Medulla oblongata (tissue), 1 donor: ENCODE measurements at regions not wholly inside any gene's neighbourhood (a gene's known extent, or its start where the extent isn't known, plus 50 kb on each side); places are given as distances from the start of the nearest gene placed in this dataset.
A peak's percentile ranks its signal among the peaks of the same experiment; 100 is the strongest.
"Not testable (repeated sequence)": the region's sequence is repeated elsewhere in the genome, so short reads cannot be mapped to it uniquely, and the experiment has no call there.

ENCODE experiments used
- DNase-seq: peaks from one replicate; pipeline ENCODE4 v3.0.0-alpha.2; 2015; ENCODE audit errors: extremely low spot score

DNA sequence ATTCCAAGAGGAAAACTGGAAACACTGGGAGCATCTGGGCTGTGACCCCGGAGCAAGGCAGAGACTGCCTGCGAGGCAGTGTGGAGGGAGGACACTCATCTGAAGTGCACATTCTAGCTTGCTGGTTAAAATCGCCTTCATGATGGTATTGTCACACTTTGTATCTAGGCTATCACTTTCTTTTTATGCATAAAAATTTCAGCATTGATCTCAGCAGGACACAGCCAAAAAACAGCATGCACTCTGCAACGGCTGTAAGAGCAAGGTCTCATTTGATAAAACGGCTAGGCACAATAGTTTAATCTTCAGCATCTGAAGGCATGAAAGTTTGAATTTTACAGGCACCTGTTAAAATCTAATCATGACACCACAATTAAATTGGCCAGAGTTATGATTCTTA, 110.8 kb upstream of the IRX1 start:
- no peak for DNase-seq

DNA sequence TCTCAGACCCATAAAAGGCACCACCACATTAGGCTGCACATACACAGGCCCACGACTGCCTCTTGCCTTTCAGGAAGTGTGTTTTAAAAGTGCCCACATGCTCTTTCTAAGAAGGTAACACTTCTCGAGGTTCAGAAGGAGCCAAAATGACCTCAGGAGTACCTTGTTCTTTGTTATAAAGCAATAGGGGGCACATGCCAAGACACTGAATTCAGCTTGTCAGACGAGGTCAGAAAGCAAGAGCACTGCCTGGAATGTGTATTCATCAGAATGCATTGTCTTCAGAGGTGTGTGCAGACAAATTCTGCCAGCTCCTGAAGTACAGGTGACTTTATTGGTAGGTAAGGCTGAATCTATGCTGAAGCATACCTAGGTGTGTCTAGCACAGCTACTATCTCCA, 114.5 kb upstream of the IRX1 start:
- DNase-seq, result no peak

DNA sequence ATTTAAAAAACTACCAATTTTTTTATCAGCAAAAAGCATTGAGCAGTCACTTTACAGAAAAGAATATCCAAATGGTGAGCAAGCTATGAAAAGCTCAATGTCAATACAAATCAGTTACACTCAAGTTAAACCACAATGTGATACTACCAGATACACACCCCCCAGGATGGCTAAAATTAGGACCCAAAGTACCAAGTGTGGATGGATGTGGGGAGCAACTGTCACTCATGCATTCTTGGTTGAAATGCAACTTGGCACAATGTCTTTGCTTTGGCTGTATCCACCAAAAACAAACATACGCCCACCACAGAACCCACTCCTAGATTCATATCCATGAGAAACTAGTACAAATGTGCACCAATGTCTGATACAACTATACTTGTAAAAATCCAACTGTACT, 120.0 kb upstream of the IRX1 start:
- no peak for DNase-seq

DNA sequence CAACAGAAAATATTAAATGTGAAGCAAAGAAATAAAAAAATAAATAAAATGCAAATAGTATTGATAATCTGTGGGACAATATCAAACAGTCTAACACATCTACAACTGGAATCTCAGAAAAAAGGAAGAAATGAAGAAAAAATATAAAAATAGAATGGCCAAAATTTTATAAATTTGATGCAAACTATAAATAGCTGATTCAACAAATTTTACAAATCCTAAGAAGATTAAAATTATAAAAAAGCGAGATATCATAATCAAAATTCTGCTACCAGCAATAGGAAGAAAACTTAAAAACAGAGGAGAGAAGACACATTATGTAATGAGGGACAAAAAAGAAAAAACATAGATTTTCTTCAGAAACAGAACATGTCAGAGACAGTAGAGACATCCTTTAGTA, 129.2 kb upstream of the IRX1 start:
- DNase-seq, result no peak

DNA sequence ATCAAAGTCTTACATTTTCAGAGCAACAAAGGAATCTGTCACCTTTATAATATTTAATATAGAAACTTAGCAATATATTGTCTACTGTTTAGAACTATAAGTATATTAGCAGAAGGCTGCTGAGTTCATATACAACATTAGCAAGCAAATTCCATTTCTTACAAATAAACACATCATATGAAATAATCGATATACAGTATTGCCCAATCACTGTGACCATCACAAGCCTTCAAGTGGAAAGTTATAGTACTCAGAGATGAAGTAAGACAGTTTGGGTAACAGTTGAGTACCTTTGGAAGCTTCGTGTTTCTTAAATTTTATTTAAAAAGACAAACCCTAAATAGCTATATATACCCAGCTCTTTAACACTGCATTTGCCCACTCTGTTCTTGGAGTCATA, 135.2 kb upstream of the IRX1 start:
- DNase-seq, result no peak

DNA sequence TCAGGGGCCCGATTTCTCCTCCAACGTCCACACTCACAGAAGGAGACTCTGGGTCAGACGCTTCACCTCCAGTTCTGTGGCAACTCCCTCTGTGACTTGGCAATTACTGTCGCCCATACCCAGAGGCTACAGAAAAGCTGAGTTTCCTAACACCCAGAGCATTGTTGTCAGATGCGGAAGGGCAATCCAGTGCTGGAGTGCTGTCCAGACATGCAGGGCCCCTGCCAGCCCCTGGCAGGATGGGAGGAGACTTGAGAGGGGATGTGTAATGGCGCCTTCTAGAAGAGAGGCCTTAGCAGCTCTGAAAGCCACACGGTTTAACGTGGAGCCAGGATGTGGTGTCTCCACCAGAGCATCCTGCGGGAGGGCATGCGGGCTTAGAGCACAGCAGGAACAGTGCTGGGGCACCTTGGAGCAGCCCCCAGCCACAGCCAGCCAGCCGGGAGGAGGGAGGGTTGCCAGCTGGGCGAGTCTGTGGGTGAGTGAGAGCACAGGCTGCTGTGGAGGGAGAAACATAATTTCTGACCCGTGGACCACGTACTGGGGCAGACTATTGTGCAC, 139.4 kb upstream of the IRX1 start:
- peak; percentile 14 for DNase-seq

DNA sequence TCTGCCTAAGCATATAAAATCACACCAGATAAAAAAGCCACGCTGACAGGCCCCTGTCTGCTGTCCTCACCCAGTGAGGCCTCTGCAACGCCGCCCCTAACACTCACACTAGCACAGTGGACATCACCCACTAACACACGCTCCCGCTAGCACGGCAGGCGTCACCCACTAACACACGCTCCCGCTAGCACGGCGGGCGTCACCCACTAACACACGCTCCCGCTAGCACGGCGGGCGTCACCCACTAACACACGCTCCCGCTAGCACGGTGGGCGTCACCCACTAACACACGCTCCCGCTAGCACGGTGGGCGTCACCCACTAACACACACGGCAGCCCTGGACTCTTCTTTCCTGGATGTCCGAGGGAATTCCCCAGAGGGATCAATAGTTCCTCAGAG, 141.6 kb upstream of the IRX1 start:
- not testable (repeated sequence) for DNase-seq

DNA sequence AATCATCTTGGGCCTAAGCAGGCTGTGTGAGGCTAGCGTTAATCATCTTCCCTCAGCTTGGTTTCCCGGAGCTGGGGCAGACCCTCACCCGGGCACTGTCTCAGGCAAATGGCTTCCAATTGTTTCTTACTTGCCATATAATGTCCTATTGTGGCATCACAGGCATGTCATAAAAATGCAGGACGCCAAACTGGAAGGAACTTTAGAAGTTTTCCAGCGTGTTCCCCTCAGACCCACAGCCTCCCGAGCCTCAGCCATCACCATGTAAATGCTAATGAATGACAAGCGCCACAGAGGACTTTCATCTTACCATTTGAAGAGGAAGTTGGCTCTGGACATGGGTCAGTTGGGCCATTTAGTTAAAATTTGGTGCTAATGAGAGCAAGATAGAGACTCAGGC, 143.0 kb upstream of the IRX1 start:
- no peak for DNase-seq

DNA sequence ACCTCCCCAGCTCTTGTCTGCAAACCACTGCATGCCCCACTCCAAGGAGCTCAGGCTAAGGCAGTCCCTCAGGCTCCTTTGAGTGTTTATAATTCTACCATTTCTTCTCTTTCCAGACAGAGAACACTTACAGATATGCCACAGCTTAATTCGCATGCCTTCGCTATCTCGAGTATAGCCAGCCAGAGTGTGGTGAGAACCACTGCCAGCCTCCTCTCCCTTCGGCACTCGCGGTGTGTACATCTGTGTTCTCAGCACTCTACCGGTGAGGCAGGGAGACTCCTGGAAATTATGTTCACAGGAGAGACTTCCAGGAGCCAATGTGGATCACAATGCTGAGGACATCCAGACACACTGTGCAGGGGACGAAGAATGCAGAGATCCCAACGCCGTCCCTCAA, 143.7 kb upstream of the IRX1 start:
- DNase-seq, result no peak

DNA sequence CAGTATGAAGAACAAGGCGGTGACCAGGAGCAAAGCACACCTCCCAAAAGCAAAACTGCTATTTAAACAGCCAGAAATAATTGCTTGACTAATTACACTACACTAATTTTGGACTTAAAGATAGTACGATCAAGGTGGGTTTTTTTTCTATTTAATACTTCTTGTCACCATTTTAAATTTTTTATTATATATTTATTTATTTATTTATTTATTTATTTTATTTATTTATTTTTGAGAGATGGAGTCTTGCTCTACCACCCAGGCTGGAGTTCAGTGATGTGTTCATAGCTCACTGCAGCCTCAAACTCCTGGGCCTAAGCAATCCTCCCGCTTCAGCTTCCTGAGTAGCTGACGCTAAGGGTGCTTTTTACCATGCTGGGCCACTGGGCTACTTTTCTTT, 146.2 kb upstream of the IRX1 start:
- DNase-seq, result no peak

DNA sequence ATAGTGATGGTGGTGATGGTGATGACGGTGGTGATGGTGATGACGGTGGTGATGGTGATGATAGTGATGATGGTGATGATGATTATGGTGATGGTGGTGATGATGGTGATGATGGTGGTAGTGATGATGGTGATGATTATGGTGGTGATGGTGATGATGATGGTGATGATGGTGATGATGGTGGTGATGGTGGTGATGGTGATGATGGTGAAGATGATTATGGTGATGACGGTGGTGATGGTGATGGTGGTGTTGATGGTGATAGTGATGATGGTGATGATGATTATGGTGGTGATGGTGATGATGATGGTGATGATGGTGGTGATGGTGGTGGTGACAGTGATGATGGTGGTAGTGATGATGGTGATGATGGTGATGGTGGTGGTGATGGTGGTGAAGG, 149.2 kb upstream of the IRX1 start:
- DNase-seq, result no peak

DNA sequence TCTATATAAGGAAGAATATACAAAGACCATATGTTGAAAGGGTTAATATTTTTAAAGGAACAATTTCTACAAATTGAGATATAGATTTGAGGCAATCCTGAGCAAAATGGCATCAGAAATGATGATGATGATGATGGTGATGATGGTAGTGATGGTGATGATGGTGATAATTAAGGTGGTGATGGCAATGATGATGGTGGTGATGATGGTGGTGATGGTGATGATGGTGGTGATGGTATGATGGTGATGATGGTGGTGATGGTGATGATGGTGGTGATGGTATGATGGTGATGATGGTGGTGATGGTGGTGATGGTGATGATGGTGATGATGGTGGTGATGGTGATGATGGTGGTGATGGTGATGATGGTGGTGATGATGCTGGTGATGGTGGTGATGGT, 150.1 kb upstream of the IRX1 start:
- not testable (repeated sequence) for DNase-seq

DNA sequence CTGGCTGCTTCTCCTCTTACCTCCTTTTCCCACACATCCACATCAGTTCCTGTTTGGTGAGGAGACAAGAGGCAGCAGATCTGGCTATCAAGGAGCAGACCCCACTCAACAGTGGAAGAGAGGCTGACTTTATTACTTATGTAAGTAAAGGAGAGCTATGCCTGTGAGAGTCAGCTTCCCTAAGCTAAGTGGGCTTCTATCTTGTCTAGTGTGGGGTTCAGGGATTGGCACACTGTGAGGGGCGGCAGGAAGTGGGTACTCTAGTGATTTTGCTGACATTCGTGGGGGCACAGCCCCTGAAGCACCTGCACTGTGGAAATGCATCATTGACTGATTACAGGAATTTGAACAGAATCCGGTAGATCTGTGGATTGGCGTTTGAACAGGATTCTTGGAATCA, 163.5 kb upstream of the IRX1 start:
- no peak for DNase-seq

DNA sequence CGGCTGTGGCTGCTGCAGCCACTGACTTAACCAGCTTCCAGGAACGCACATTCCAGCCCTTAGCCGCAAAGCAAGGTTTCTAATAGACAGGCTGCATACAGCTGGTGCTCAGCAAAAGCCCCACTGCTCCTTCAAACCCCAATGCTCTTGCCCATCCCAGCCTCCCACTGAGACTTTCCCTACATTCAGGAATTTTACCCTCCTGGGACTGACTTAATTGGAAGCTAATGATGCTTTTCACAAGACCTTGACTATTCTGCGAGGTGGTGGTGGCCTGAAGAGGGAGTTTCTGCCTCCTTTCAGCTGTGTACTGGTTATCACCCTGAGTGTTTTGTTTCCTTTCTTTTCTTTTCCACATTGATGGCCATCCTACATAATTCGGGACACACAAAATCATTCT, 164.9 kb upstream of the IRX1 start:
- DNase-seq, result no peak

DNA sequence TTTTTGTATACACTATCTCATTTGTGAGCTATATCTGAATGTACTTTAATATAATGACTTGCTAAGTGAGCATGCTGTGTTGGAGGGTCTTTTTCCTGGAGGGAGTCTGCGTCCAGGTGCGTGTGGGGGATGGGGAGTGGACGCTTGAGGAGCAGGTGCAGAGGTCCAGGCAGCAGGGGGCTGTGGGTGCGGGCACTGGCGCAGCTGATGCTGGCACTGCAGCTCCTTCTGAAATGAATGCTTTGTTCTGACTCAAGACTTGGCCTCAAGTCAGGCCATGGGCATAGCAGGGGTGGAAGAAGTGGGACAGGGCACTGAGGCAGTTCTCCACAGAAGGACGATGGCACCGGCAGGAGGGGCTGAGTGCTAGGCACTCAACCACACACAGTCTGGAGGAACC, 165.7 kb upstream of the IRX1 start:
- DNase-seq, result peak; percentile 47

DNA sequence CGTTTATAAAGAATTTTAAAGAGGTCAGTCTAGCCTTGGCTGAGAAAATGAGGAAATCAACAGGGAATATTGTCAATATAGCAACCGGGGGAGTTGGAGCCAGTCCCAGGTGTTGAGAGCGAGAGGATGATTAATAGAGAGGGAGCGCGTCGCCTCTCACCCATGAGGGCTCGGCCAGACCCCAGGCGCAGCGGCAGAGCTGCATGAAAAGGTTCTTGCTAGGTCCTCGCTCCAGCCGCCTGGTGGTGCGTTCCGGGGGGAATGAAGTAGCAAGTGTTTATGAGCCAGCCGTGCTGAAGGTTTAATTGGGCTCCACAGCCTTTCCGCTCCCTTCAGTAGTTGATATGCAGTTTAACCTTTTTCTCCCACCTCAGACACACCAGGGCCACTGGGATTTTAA, 167.3 kb upstream of the IRX1 start:
- no peak for DNase-seq

DNA sequence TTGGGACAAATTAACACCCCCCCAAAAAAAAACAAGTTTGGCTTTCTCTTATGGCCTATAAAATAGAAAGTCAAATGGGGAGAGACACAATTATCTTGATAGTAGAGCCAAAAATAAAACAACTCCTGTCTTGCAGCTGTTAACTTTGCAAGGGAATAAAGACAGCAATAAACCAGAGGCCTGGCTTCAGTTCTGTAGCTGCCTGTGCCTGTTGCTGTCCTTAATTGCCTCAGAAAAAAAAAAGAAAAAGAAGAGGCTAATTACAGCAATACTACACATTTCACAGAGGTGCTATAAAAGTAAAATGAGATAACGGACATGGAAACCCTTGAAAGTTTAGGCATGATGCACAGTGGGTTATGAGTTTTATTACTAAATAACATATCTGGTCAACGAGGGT, 170.7 kb upstream of the IRX1 start:
- DNase-seq, result no peak

DNA sequence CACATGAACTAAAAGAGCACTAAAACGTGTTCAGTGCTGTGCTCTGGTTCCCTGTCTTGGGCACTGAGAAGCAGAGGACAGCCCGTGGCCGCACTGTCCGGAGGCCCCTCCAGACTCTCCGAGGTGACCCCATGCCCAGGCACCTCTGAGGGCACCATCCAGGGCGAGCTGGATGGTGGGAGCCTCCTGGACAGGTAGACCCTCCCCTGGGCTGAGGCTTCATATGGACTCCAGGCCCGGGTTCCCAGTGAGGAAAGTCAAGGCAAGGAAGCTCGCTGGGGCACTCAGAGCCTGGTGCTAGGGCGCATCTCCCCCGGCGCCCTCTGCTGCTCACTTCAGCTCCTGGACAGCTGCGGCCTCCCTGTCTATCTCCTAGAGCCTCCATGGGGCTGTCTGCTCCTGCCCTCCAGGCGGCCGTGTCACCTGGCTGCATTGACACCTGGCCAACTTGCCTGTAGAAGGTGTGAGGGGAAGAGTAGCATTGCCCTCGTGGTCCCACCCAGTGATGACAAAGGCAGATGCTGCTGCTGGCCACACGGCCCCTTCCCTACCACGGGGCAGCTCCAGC, 178.2 kb upstream of the IRX1 start:
- DNase-seq, result no peak

DNA sequence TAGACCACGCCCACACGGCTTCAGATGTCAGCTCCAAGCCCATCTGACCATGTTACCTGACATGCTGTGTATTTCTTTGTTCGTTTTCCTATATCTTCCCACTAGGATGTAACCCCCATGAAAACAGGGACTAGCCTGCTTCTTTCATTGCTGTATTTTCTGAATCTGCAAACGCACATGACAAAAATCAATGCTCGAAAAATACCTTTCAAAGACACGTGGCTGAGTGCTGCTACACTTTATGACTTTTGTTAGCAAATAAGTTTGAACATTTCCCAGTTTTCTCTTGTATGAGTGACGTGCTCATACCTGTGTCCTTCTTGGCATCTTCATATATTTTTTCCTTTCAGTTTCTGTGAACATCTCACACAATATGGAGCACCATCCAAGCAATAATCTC, 181.3 kb upstream of the IRX1 start:
- no peak for DNase-seq

DNA sequence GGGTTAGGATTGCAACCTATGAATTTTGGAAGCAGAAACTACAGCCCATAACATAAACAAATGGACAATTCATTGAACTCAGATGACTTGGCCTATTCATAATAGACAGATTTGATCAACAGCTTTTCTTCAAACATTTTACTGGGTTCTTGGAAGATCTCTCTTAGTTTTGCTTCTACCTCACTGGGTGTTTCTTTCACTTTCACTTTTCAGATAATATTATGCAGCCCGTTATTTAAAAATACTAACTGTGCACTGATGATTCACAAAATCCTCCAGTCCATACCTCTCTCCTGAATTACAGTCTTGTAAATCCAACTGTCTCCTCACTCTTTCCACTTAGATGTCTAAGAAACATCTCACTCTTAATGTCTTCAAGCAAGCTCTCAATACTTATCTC, 183.5 kb upstream of the IRX1 start:
- DNase-seq, result no peak

DNA sequence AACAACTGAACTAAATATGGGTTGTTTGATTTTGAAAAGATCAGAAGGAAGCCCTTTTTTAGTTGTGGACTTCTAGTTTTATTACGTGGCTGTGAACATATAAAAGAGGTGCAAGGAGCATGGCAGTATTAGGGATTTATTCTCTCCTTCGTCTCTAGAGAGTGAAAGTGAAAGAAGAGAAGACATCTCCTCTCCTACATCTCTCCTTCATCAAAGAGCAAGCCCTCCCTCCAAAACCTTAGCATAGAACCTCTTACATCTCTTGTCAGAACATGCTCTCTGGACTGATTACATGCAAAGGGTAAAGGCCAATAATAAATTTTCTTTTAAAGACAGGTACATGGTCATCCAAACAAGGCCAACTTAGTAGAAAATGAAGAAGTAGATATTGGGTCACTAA, 184.3 kb upstream of the IRX1 start:
- no peak for DNase-seq

DNA sequence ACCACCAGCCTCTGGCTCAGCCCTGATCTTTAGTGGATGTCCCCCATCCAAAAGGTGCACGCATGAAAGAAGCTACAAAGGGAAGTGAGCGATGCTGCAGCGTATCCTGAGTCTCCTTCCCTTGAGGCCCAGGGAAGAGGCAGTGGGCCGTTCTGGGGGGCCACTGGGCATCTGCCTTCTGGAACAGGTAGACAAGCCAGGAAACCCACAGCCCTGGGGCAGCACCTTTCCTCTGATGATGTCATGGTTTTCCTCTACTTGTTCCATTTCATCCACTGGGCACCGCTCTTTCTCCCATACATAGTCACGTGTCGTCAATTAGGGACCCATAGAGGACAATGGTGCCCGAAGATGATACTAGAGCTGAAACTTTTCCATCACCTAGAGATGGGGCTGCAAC, 194.0 kb upstream of the IRX1 start:
- DNase-seq, result no peak

DNA sequence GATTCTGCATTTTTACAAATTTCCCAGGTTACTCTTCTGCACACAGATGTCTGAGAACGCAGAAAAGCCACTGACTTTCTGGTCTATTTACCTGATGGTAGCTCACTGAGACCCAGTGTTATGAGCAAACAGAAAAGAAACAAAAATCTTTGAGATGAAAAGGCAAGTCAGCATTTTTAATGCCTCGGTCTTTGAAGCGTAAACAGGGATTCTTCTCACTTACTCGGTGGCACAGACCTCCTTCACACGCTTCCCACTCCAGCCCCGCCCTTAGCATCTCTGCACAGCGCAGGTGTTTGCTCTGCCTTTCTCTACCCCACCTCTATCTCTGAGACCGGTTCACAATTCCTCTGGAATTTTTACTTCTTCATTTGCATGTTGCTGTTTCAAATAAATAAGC, 195.0 kb upstream of the IRX1 start:
- DNase-seq, result no peak

DNA sequence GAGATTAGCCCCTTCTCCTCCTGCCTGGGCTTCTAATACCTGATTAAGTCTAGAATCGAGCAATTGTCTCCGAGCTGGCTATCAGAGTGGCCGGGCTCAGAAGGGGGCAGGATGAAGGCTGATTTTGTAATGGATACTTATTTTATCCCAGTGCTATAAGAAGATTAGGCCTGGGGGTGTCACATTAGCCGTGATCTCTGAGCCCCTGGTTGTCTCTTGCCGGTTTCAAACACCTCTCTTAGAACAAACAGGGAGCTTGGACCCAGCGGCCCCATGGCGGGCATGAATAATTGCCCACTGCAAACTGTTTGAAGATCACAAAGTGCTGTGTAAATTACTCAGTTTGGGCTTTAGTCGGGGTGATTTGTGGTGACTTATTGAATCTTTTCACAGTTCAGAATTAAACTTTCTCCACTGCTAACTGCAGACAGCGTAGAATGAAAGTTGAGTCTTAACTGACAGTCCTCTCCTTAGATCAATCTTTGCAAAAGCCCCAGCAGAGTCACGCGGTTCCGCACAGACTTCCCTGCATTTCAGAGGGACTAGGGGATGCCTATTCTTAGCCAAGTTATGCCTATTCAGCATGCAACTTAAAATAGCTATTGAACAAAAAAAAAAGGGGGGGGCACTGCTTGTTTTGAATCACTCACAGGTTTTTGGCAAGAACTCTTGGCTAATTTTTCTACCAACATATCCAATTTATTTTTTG, 200.6 kb upstream of the IRX1 start:
- DNase-seq, result peak; percentile 20
